ENCODE measurements at regions not wholly inside any gene's neighbourhood (a gene's known extent, or its start where the extent isn't known, plus 50 kb on each side); places are given as distances from the start of the nearest gene placed in this dataset.

- DNase-seq (ENCODE audit: insufficient read length, low spot score) (no peak), FAIRE-seq (no peak)
- TF ChIP-seq SPI1 (IDR thresholded peaks at IDR 0.05; ENCODE audit: low read depth, low read length), result no peak
- TF ChIP-seq TAF1 (IDR thresholded peaks at IDR 0.05; ENCODE audit: low read depth, low read length), result no peak
- no peak for TF ChIP-seq POU2F2 (IDR thresholded peaks at IDR 0.05; ENCODE audit: low read depth, low read length)
- no peak for TF ChIP-seq POLR2A (IDR thresholded peaks at IDR 0.05; ENCODE audit: low read depth, low read length)
- TF ChIP-seq POLR2AphosphoS5 (IDR thresholded peaks at IDR 0.05; ENCODE audit: low read depth, low read length), result no peak
- no peak for TF ChIP-seq PAX5 (IDR thresholded peaks at IDR 0.05; ENCODE audit: insufficient read depth, low read length, severe bottlenecking)
These were observed 93.3 kb downstream of the TMEM174 start for GRCh38 chr5:73266176-73266738.

GRCh38 chr5:73265641-73266040, 92.6 kb downstream of the TMEM174 start:
- FAIRE-seq (no peak), DNase-seq (ENCODE audit: insufficient read length, low spot score) (no peak)
- no peak for TF ChIP-seq POLR2AphosphoS5 (IDR thresholded peaks at IDR 0.05; ENCODE audit: low read depth, low read length)
- no peak for TF ChIP-seq TAF1 (IDR thresholded peaks at IDR 0.05; ENCODE audit: low read depth, low read length)
- no peak for TF ChIP-seq PAX5 (IDR thresholded peaks at IDR 0.05; ENCODE audit: insufficient read depth, low read length, severe bottlenecking)
- no peak for TF ChIP-seq POLR2A (IDR thresholded peaks at IDR 0.05; ENCODE audit: low read depth, low read length)
- TF ChIP-seq POU2F2 (IDR thresholded peaks at IDR 0.05; ENCODE audit: low read depth, low read length), result no peak
- no peak for TF ChIP-seq SPI1 (IDR thresholded peaks at IDR 0.05; ENCODE audit: low read depth, low read length)

GRCh38 chr5:73264631-73265030, 91.6 kb downstream of the TMEM174 start:
- TF ChIP-seq POU2F2 (IDR thresholded peaks at IDR 0.05; ENCODE audit: low read depth, low read length) (no peak), SPI1 (IDR thresholded peaks at IDR 0.05; ENCODE audit: low read depth, low read length) (no peak), PAX5 (IDR thresholded peaks at IDR 0.05; ENCODE audit: insufficient read depth, low read length, severe bottlenecking) (no peak), POLR2AphosphoS5 (IDR thresholded peaks at IDR 0.05; ENCODE audit: low read depth, low read length) (no peak), POLR2A (IDR thresholded peaks at IDR 0.05; ENCODE audit: low read depth, low read length) (no peak), TAF1 (IDR thresholded peaks at IDR 0.05; ENCODE audit: low read depth, low read length) (no peak)
- no peak for FAIRE-seq
- no peak for DNase-seq (ENCODE audit: insufficient read length, low spot score)

- DNase-seq (ENCODE audit: insufficient read length, low spot score), result no peak
- TF ChIP-seq POU2F2 (IDR thresholded peaks at IDR 0.05; ENCODE audit: low read depth, low read length) (no peak), POLR2A (IDR thresholded peaks at IDR 0.05; ENCODE audit: low read depth, low read length) (no peak)
- no peak for FAIRE-seq
These were observed 90.2 kb downstream of the TMEM174 start for GRCh38 chr5:73263001-73263710.

GRCh38 chr5:73256862-73257261, 83.9 kb downstream of the TMEM174 start:
- DNase-seq (ENCODE audit: insufficient read length, low spot score) (no peak), FAIRE-seq (no peak)
- no peak for TF ChIP-seq POU2F2 (IDR thresholded peaks at IDR 0.05; ENCODE audit: low read depth, low read length)
- no peak for TF ChIP-seq POLR2AphosphoS5 (IDR thresholded peaks at IDR 0.05; ENCODE audit: low read depth, low read length)
- TF ChIP-seq SPI1 (IDR thresholded peaks at IDR 0.05; ENCODE audit: low read depth, low read length), result no peak
- no peak for TF ChIP-seq POLR2A (IDR thresholded peaks at IDR 0.05; ENCODE audit: low read depth, low read length)
- TF ChIP-seq TAF1 (IDR thresholded peaks at IDR 0.05; ENCODE audit: low read depth, low read length), result no peak
- TF ChIP-seq PAX5 (IDR thresholded peaks at IDR 0.05; ENCODE audit: insufficient read depth, low read length, severe bottlenecking), result no peak

- no peak for TF ChIP-seq TAF1 (IDR thresholded peaks at IDR 0.05; ENCODE audit: low read depth, low read length)
- no peak for TF ChIP-seq POLR2AphosphoS5 (IDR thresholded peaks at IDR 0.05; ENCODE audit: low read depth, low read length)
- no peak for TF ChIP-seq POLR2A (IDR thresholded peaks at IDR 0.05; ENCODE audit: low read depth, low read length)
- no peak for TF ChIP-seq PAX5 (IDR thresholded peaks at IDR 0.05; ENCODE audit: insufficient read depth, low read length, severe bottlenecking)
- no peak for TF ChIP-seq SPI1 (IDR thresholded peaks at IDR 0.05; ENCODE audit: low read depth, low read length)
- TF ChIP-seq POU2F2 (IDR thresholded peaks at IDR 0.05; ENCODE audit: low read depth, low read length), result no peak
- no peak for FAIRE-seq
- no peak for DNase-seq (ENCODE audit: insufficient read length, low spot score)
These were observed 83.5 kb downstream of the TMEM174 start for GRCh38 chr5:73256462-73256861.

GRCh38 chr5:73256012-73256411, 83.0 kb downstream of the TMEM174 start:
- no peak for FAIRE-seq
- no peak for TF ChIP-seq POLR2A (IDR thresholded peaks at IDR 0.05; ENCODE audit: low read depth, low read length)
- TF ChIP-seq SPI1 (IDR thresholded peaks at IDR 0.05; ENCODE audit: low read depth, low read length), result no peak
- no peak for TF ChIP-seq POU2F2 (IDR thresholded peaks at IDR 0.05; ENCODE audit: low read depth, low read length)
- TF ChIP-seq TAF1 (IDR thresholded peaks at IDR 0.05; ENCODE audit: low read depth, low read length), result no peak
- no peak for TF ChIP-seq POLR2AphosphoS5 (IDR thresholded peaks at IDR 0.05; ENCODE audit: low read depth, low read length)
- no peak for TF ChIP-seq PAX5 (IDR thresholded peaks at IDR 0.05; ENCODE audit: insufficient read depth, low read length, severe bottlenecking)

GRCh38 chr5:73254642-73255041, 81.6 kb downstream of the TMEM174 start:
- FAIRE-seq (no peak), DNase-seq (ENCODE audit: insufficient read length, low spot score) (no peak)
- TF ChIP-seq POU2F2 (IDR thresholded peaks at IDR 0.05; ENCODE audit: low read depth, low read length), result no peak
- no peak for TF ChIP-seq SPI1 (IDR thresholded peaks at IDR 0.05; ENCODE audit: low read depth, low read length)
- no peak for TF ChIP-seq POLR2A (IDR thresholded peaks at IDR 0.05; ENCODE audit: low read depth, low read length)
- TF ChIP-seq PAX5 (IDR thresholded peaks at IDR 0.05; ENCODE audit: insufficient read depth, low read length, severe bottlenecking), result no peak
- TF ChIP-seq TAF1 (IDR thresholded peaks at IDR 0.05; ENCODE audit: low read depth, low read length), result no peak
- TF ChIP-seq POLR2AphosphoS5 (IDR thresholded peaks at IDR 0.05; ENCODE audit: low read depth, low read length), result no peak

More at GRCh38 chr5:73256012-73256411, 83.0 kb downstream of the TMEM174 start:
- DNase-seq (ENCODE audit: insufficient read length, low spot score), result no peak

- TF ChIP-seq POLR2A (IDR thresholded peaks at IDR 0.05; ENCODE audit: low read depth, low read length) (no peak), SPI1 (IDR thresholded peaks at IDR 0.05; ENCODE audit: low read depth, low read length) (no peak), PAX5 (IDR thresholded peaks at IDR 0.05; ENCODE audit: insufficient read depth, low read length, severe bottlenecking) (no peak), TAF1 (IDR thresholded peaks at IDR 0.05; ENCODE audit: low read depth, low read length) (no peak), POLR2AphosphoS5 (IDR thresholded peaks at IDR 0.05; ENCODE audit: low read depth, low read length) (no peak), POU2F2 (IDR thresholded peaks at IDR 0.05; ENCODE audit: low read depth, low read length) (no peak)
- FAIRE-seq (no peak), DNase-seq (ENCODE audit: insufficient read length, low spot score) (no peak)
These were observed 80.2 kb downstream of the TMEM174 start for GRCh38 chr5:73253047-73253660.

Data from GM12891 (cell line).